ENCODE measurements at regions not wholly inside any gene's neighbourhood (a gene's known extent, or its start where the extent isn't known, plus 50 kb on each side); places are given as distances from the start of the nearest gene placed in this dataset.
A peak's percentile ranks its signal among the peaks of the same experiment; 100 is the strongest.
"Not testable (repeated sequence)": the region's sequence is repeated elsewhere in the genome, so short reads cannot be mapped to it uniquely, and the experiment has no call there.

GRCh38 chr1:173328961-173329360, 121.8 kb upstream of the TNFSF4 start:
- TF ChIP-seq POLR2AphosphoS5 (IDR thresholded peaks at IDR 0.05; ENCODE audit: low read depth) (no peak), CTCF (IDR thresholded peaks at IDR 0.05; ENCODE audit: insufficient read depth, low read length) (no peak), GABPA (IDR thresholded peaks at IDR 0.05; ENCODE audit: low read depth) (no peak)

GRCh38 chr1:173329726-173330125, 122.6 kb upstream of the TNFSF4 start:
- no peak for DNase-seq (ENCODE audit: low read depth in 1 of 2, low spot score in 1 of 2)
- Histone ChIP-seq H3K27ac (replicated peaks) (no peak overlapping the region), H3K27me3 (ENCODE audit: insufficient read depth, poor library complexity, severe bottlenecking) (no peaks in the 10 kb centered on the region), H3K4me3 (replicated peaks; ENCODE audit: insufficient read depth, low read length) (no peak overlapping the region)
- TF ChIP-seq SPI1 (IDR thresholded peaks at IDR 0.05; ENCODE audit: borderline replicate concordance, low read depth) (peak; percentile 82), POLR2AphosphoS5 (IDR thresholded peaks at IDR 0.05; ENCODE audit: low read depth) (no peak)

More at GRCh38 chr1:173328961-173329360, 121.8 kb upstream of the TNFSF4 start:
- H3K4me3 ChIP-seq (replicated peaks; ENCODE audit: insufficient read depth, low read length), result no peak overlapping the region
- no peaks in the 10 kb centered on the region for H3K27me3 ChIP-seq (ENCODE audit: insufficient read depth, poor library complexity, severe bottlenecking)
- H3K27ac ChIP-seq (replicated peaks), result no peak overlapping the region
- no peak for DNase-seq (ENCODE audit: low read depth in 1 of 2, low spot score in 1 of 2)

GRCh38 chr1:173330149-173330951, 123.2 kb upstream of the TNFSF4 start:
- TF ChIP-seq SPI1 (IDR thresholded peaks at IDR 0.05; ENCODE audit: borderline replicate concordance, low read depth), result no peak
- TF ChIP-seq POLR2AphosphoS5 (IDR thresholded peaks at IDR 0.05; ENCODE audit: low read depth), result no peak
- TF ChIP-seq GABPA (IDR thresholded peaks at IDR 0.05; ENCODE audit: low read depth), result no peak
- TF ChIP-seq REST (IDR thresholded peaks at IDR 0.05; ENCODE audit: insufficient replicate concordance, low read depth), result no peak
- no peak for TF ChIP-seq CTCF (IDR thresholded peaks at IDR 0.05; ENCODE audit: insufficient read depth, low read length)
- Histone ChIP-seq H3K27ac (replicated peaks) (peak overlapping the region; percentile 45), H3K27me3 (ENCODE audit: insufficient read depth, poor library complexity, severe bottlenecking) (no peaks in the 10 kb centered on the region), H3K4me3 (replicated peaks; ENCODE audit: insufficient read depth, low read length) (no peak overlapping the region)
- peak; percentile 18 to 47 for DNase-seq (ENCODE audit: low read depth in 1 of 2, low spot score in 1 of 2)

- DNase-seq (ENCODE audit: low read depth in 1 of 2, low spot score in 1 of 2); H3K4me3 ChIP-seq (replicated peaks; ENCODE audit: insufficient read depth, low read length); H3K27me3 ChIP-seq (ENCODE audit: insufficient read depth, poor library complexity, severe bottlenecking): not testable (repeated sequence)
- peak; percentile 43; the same call in 1 of the 2 replicates for TF ChIP-seq SPI1 (IDR thresholded peaks at IDR 0.05; ENCODE audit: borderline replicate concordance, low read depth)
- peak overlapping the region; percentile 45 for H3K27ac ChIP-seq (replicated peaks)
These were observed 123.9 kb upstream of the TNFSF4 start for GRCh38 chr1:173330952-173331548.

- no peak overlapping the region for H3K27ac ChIP-seq (replicated peaks)
- TF ChIP-seq POLR2AphosphoS5 (IDR thresholded peaks at IDR 0.05; ENCODE audit: low read depth) (no peak), GABPA (IDR thresholded peaks at IDR 0.05; ENCODE audit: low read depth) (no peak), REST (IDR thresholded peaks at IDR 0.05; ENCODE audit: insufficient replicate concordance, low read depth) (no peak), SPI1 (IDR thresholded peaks at IDR 0.05; ENCODE audit: borderline replicate concordance, low read depth) (no peak), CTCF (IDR thresholded peaks at IDR 0.05; ENCODE audit: insufficient read depth, low read length) (no peak)
- peak in 1 of 2 experiments; percentile 28 for DNase-seq (ENCODE audit: low read depth in 1 of 2, low spot score in 1 of 2)
- H3K27me3 ChIP-seq (ENCODE audit: insufficient read depth, poor library complexity, severe bottlenecking), result no peaks in the 10 kb centered on the region
- H3K4me3 ChIP-seq (replicated peaks; ENCODE audit: insufficient read depth, low read length), result no peak overlapping the region
These were observed 124.9 kb upstream of the TNFSF4 start for GRCh38 chr1:173332026-173332425.
